BE2C (cell line): ENCODE measurements at regions not wholly inside any gene's neighbourhood (a gene's known extent, or its start where the extent isn't known, plus 50 kb on each side); places are given as distances from the start of the nearest gene placed in this dataset.

Experiments
- DNase-seq: peaks from one replicate; pipeline ENCODE4 v3.0.0-alpha.2; 2020
- H3K27me3 ChIP-seq: fragments of 250-450 bp; sonication (Bioruptor Pico); 2 replicates; pipeline ENCODE4 v1.5.1; 2020; ENCODE audit warnings: mild to moderate bottlenecking
- H3K36me3 ChIP-seq: fragments of 250-450 bp; sonication (Bioruptor Pico); 2 replicates; pipeline ENCODE4 v1.5.1; 2020; ENCODE audit warnings: mild to moderate bottlenecking
- H3K4me1 ChIP-seq: fragments of 250-450 bp; sonication (Bioruptor Pico); 2 replicates; pipeline ENCODE4 v1.5.1; 2020
- H3K4me3 ChIP-seq: 2 replicates; pipeline ENCODE4 v1.5.1; 2011; ENCODE audit warnings: low read depth, low read length
- H3K9me3 ChIP-seq: fragments of 250-450 bp; sonication (Bioruptor Pico); 2 replicates; pipeline ENCODE4 v1.5.1; 2020
- CTCF ChIP-seq: IDR thresholded peaks from 2 replicates; pipeline ENCODE4 v1.5.1; 2012; ENCODE audit warnings: mild to moderate bottlenecking, low read depth, low read length

GRCh38 chr7:79862447-79863210 is 272.0 kb upstream of the GNAI1 start:
- no peak overlapping the region for H3K4me3 ChIP-seq
- TF ChIP-seq CTCF: no peak

GRCh38 chr7:79855172-79855571 is 279.5 kb upstream of the GNAI1 start:
- H3K27me3 ChIP-seq: no peaks in the 10 kb centered on the region
- no peak for TF ChIP-seq CTCF
- H3K4me1 ChIP-seq: no peaks in the 10 kb centered on the region
- no peak overlapping the region for H3K4me3 ChIP-seq
- DNase-seq: no peak
- no peaks in the 10 kb centered on the region for H3K36me3 ChIP-seq
- no peaks in the 10 kb centered on the region for H3K9me3 ChIP-seq

More at GRCh38 chr7:79862447-79863210, 272.0 kb upstream of the GNAI1 start:
- Histone ChIP-seq H3K9me3 (peaks cover 5% of the 10 kb centered on the region; the same call in 1 of the 2 replicates), H3K4me1 (no peaks in the 10 kb centered on the region), H3K36me3 (no peaks in the 10 kb centered on the region), H3K27me3 (no peaks in the 10 kb centered on the region)
- DNase-seq: no peak

GRCh38 chr7:79854621-79855020 is 280.0 kb upstream of the GNAI1 start:
- TF ChIP-seq CTCF: no peak
- no peak overlapping the region for H3K4me3 ChIP-seq
- DNase-seq: no peak
- H3K27me3 ChIP-seq: no peaks in the 10 kb centered on the region
- H3K4me1 ChIP-seq: no peaks in the 10 kb centered on the region
- no peaks in the 10 kb centered on the region for H3K9me3 ChIP-seq
- no peaks in the 10 kb centered on the region for H3K36me3 ChIP-seq

GRCh38 chr7:79837915-79838314 is 296.7 kb upstream of the GNAI1 start:
- Histone ChIP-seq H3K27me3 (no peaks in the 10 kb centered on the region), H3K4me3 (no peak overlapping the region), H3K36me3 (no peaks in the 10 kb centered on the region), H3K9me3 (no peaks in the 10 kb centered on the region), H3K4me1 (no peaks in the 10 kb centered on the region)
- DNase-seq: no peak
- TF ChIP-seq CTCF: no peak

GRCh38 chr7:79833616-79834015 is 301.0 kb upstream of the GNAI1 start:
- DNase-seq: no peak
- no peaks in the 10 kb centered on the region for H3K27me3 ChIP-seq
- H3K9me3 ChIP-seq: no peaks in the 10 kb centered on the region
- no peaks in the 10 kb centered on the region for H3K36me3 ChIP-seq
- no peaks in the 10 kb centered on the region for H3K4me1 ChIP-seq
- H3K4me3 ChIP-seq: no peak overlapping the region
- TF ChIP-seq CTCF: no peak

- Histone ChIP-seq H3K4me1 (no peaks in the 10 kb centered on the region), H3K36me3 (no peaks in the 10 kb centered on the region), H3K4me3 (no peak overlapping the region), H3K27me3 (no peaks in the 10 kb centered on the region), H3K9me3 (no peaks in the 10 kb centered on the region)
- TF ChIP-seq CTCF: no peak
- DNase-seq: no peak
Observed at GRCh38 chr7:79828866-79829265, 305.8 kb upstream of the GNAI1 start.
